ENCODE measurements at regions not wholly inside any gene's neighbourhood (a gene's known extent, or its start where the extent isn't known, plus 50 kb on each side); places are given as distances from the start of the nearest gene placed in this dataset.

GRCh38 chr17:22435231-22435974, 743.1 kb downstream of the KCNJ18 start:
- DNase-seq (ENCODE audit: low spot score) = no peak

DNA sequence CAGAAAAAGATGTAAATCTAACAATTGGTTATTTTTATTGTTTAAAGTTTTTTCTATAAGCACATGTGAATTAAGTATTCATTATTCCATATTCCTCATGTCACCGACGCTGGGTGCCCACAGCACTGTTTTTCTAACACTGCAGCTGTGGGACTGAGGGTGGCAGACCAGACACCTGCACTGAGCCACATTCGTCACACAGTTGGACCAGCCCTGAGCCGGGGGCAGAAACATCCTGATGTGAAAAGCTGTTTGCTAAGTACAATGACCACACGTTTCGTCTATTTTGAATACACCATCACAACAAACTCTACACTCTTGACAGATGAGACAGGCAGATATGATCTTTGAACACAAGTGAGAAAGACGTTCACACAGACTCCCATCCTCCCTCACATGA, 749.5 kb downstream of the KCNJ18 start:
- DNase-seq (ENCODE audit: low spot score) = no peak

GRCh38 chr17:22443061-22443460, 750.7 kb downstream of the KCNJ18 start:
- no peak for DNase-seq (ENCODE audit: low spot score)

DNA sequence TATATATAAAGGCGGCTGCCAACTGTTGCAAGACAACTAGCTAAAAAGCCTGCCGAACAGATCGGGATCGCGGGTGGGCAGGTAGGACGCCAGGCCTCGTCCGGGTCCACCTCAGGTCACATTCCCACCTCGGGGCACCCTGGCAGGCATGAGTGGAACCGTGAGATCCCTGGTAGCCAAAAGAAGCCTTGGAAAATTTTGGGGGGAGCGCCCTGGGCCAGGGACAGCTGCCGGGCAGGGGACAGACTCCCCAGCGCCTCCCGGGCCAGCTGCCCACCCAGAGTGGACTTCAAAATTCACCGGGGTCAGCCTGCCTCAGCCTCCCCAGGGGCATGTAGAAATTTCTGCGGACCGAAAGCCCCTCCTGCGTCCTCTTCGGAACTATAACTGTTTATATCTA, 760.9 kb downstream of the KCNJ18 start:
- DNase-seq (ENCODE audit: low spot score) = no peak

GRCh38 chr17:22454070-22454999, 762.0 kb downstream of the KCNJ18 start:
- DNase-seq (ENCODE audit: low spot score) = no peak

GRCh38 chr17:22459331-22459952, 767.1 kb downstream of the KCNJ18 start:
- DNase-seq (ENCODE audit: low spot score) = no peak

- DNase-seq (ENCODE audit: low spot score) = no peak
These were observed 767.6 kb downstream of the KCNJ18 start for GRCh38 chr17:22459953-22460350.

GRCh38 chr17:22460461-22461063, 768.2 kb downstream of the KCNJ18 start:
- DNase-seq (ENCODE audit: low spot score) = no peak

DNA sequence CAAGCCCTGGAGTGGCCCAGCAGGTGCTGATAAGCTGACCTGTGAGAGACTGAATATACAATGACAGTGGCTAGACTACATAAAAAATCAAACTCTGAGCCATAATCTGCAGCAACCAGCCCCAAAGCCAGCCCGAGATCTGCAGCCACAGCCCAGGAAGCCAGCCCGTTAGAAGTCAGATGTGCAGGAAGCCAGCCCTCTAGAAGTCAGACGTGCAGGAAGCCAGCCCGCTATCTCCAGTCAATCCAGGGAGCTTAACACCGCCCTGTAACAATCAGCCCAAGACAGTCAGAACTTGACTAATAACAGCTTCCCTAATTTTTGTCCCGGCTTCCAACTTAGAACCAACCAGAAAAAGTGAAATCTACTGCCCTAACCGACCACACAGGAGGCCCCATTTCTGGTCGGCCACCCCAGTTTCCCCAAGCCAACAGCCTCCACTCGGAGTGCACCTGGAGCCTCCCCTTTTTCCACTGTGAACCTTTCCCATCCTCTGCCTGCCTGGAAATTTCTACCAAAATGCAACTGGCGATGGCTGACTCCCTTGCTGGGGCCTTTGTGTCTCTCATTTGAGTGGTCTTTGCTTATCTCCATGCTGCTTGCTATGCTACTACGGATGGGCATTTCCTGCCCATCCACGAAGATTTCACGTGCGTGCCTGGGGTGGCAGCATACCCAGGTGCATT, 769.3 kb downstream of the KCNJ18 start:
- DNase-seq (ENCODE audit: low spot score) = no peak

DNA sequence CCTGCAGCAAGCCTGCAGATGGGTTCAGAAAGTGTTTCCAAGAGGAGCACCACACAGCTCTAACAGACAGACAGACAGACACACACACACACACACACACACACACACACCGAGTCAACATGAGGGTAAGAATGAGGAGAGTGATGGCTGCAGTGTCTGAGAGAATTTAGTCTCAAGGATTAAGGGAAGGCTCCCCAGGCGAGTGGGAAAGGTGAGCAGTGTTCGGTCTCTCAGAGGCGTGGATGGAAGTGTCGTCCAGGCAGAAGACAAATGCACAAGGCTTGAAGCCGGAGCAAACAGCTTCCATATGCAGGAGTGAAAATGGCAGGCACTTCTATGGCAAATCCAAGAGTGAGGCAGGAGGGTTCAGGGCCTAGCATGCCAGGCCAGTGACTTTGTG, 770.1 kb downstream of the KCNJ18 start:
- DNase-seq (ENCODE audit: low spot score) = no peak

GRCh38 chr17:22463110-22463850, 771.0 kb downstream of the KCNJ18 start:
- DNase-seq (ENCODE audit: low spot score) = no peak

DNA sequence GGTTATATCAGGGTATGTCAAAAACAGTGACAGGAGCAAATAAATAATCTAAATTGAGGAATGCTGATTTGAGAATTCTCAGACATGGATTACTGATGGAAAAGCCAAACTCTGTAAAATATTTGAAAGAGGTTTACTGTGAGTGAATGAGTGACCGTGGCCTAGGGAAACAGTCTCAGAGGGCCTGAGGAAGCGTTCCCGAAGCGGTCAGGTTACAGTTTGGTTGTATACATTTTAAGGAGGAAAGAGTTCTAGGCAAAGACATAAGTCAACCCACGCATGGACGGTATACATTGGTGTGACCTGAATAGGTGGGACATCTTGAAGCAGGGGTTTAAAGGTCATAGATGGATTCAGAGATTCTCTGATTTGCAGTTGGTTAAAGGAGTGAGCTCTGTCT, 771.7 kb downstream of the KCNJ18 start:
- no peak for DNase-seq (ENCODE audit: low spot score)

DNA sequence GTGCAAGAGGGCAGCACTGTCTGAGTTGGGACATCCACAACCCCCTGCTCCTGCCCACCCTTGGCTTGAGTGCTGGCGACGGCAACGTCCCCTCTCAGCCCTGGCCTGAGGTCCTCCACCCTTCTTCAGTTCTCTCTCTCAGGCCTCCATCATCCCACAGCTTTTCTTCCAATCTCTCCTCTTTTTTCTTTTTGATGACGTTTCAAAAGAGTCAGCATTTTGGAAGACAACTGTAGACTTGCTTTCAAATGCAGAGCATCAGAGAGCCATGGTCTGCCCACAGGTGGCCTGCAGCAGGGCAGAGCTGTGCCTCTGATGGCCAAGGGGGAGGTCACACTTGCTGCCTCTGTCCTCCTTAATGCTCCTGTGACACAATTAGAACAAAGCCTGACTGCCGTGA, 775.4 kb downstream of the KCNJ18 start:
- no peak for DNase-seq (ENCODE audit: low spot score)

GRCh38 chr17:22469101-22469880, 777.0 kb downstream of the KCNJ18 start:
- DNase-seq (ENCODE audit: low spot score) = no peak

GRCh38 chr17:22469941-22470340, 777.6 kb downstream of the KCNJ18 start:
- DNase-seq (ENCODE audit: low spot score) = no peak

DNA sequence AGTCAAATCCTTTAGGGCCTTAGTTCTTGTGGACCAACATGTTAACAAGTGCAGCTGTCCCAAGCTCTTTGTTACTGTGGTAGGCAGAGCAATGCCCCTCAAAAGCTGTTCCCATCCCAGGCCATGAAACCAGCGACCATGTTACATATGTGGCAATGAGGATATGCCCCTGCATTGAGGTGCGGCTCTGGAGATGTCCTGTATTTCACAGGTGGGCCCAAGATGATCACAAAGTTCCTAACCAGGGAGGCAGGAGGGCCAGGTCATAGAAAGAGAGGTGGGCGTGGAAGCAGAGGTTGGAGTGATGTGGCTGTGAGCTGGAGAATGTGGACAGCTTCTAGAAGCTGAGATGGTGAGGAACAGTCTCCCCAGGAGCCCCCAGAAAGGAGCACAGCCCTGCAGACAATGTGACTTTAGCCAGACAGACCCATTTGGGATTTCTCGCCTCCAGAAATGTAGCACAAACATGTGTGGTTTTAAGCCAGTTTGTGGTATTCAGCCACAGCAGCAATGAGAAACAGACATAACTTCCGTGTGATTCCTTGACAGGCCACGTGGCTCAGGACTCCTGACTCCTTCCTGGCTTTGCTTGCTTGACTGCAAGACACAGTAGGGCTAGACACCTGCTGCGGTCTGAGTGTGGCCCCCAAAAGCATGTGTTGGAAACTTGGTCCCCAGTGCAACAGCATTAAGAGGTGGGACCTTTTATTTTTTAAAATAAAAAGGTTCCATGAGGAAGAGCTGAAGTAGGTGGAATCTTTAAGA, 778.3 kb downstream of the KCNJ18 start:
- DNase-seq (ENCODE audit: low spot score) = no peak

GRCh38 chr17:22484826-22485225, 792.5 kb downstream of the KCNJ18 start:
- no peak for DNase-seq (ENCODE audit: low spot score)

GRCh38 chr17:22490399-22490798, 798.1 kb downstream of the KCNJ18 start:
- DNase-seq (ENCODE audit: low spot score) = no peak

- DNase-seq (ENCODE audit: low spot score) = no peak
These were observed 800.0 kb downstream of the KCNJ18 start for GRCh38 chr17:22492331-22492730.
